RPMI8226 (cell line): ENCODE measurements at regions not wholly inside any gene's neighbourhood (a gene's known extent, or its start where the extent isn't known, plus 50 kb on each side); places are given as distances from the start of the nearest gene placed in this dataset.
A peak's percentile ranks its signal among the peaks of the same experiment; 100 is the strongest.

Source experiments
- DNase-seq: peaks from one replicate; pipeline ENCODE4 v3.0.0-alpha.2; 2015

- DNase-seq: no peak
Measured at GRCh38 chr2:120616261-120616660, 119.4 kb upstream of the GLI2 start.

DNA sequence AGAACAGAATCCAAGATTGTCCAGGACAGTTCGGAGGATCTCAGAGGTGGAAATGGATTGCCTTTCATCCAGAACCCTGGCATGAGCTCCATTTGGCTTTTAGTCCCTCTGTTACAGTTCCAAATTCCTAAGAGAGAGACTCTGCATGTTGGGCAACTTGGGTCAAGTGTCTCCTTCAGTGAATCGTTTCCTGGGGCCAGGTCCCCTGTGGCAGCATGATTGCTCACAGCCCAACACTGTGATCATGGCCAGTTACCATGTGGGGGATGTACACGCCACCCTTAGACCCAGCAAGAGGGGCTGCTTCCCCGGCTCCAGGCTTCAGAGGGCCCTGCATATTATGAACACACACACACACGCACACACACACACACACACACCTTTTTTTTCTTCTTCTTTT is 118.6 kb upstream of the GLI2 start:
- no peak for DNase-seq

GRCh38 chr2:120618830-120619229 is 116.8 kb upstream of the GLI2 start:
- DNase-seq: no peak

DNA sequence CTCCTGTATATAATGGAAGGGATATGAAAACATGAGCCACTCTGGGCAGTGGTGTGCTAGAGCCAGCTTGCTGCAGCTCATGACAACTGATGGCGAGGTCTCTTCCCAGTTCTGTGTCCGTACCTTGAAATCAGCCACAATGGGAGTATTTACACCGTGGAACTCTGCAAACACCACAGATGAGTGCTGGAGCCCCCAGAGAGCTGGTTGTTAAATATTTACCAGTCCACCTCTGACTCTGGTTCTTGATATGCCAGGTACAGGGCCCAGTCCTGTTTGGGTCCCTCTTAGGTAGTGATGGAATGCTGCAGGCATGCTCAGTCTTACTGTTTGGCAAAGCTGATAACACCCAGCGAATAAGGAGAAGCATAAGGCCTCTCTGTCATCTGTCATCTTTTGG is 116.1 kb upstream of the GLI2 start:
- DNase-seq: no peak

- DNase-seq: no peak
Measured at GRCh38 chr2:120620025-120620793, 115.5 kb upstream of the GLI2 start.

DNA sequence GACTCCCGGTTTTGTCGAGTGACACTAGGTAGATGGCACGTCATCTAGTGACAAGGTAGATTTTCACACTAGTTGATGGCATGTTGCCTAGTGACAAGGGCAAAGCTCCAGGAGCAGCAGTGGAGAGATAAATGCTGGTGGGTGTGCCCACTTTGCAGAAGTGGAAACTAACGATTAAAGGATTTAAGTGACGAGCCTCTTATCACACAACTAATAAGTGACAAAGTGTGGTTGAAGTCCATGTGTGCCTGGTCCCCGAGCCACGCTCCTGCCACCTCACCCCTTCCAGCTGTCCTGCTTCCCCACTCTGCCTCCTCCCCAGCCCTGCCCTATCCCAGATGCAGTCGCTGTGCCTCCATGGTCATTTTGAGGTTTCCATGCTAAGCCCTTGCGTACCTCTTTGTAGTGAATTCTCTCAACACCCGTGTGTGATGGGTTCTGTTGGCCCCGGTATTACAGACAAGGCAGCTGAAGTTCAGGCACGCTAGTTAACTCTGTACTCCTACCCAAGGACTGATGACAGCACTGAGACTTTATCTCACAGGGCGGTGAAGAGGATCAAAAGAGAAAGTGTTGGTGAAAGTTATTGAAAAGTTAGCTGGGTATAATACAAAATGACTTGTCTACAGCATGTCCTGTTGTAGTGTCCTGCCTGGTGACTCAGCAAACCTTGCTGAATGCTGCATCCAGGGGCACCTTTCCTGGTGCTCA is 113.4 kb upstream of the GLI2 start:
- DNase-seq: no peak

DNA sequence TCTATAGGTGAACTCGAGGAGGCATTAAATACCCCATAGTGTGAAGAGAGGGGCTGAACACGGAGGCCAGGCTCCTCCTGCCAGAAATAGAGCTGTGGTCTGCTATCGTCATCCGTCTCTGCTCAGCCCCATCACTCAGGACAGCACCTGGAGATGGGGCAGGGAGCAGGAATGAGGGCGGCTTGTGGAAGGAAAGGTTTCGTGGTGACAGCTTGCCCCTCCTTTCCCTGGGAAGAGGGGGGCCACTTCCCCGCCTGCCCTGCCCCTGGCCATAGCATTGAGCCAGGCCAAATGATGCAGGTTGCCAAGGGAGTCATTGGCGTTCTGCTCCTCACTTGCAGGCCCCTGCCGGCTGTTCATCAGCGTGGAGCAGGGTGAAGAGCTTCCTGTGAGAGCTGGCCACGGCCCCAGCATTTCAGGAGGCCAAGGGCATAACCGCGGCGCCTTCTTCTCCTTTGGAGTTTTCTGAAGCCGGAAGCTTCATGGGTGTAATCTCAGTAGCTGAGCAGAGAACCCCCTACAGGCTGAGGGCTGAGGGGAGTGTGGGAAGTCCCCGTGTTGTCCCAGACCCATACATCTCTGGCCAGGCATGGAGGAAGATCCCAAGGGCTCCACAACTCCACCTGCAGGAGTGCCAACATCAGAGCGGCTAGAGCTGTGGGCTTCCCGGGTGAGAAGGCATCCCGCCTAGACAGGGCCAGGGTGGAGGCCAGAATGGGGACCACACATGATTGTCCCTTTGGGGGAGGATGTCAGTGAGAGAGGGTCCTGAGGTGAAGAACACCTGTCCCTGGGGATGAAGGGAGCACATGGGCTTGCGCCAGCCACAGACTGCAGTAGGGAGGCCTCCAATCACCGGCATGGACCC is 112.5 kb upstream of the GLI2 start:
- DNase-seq: no peak

GRCh38 chr2:120624061-120624737 is 111.5 kb upstream of the GLI2 start:
- DNase-seq: peak; percentile 80

GRCh38 chr2:120624738-120625446 is 110.8 kb upstream of the GLI2 start:
- no peak for DNase-seq

DNA sequence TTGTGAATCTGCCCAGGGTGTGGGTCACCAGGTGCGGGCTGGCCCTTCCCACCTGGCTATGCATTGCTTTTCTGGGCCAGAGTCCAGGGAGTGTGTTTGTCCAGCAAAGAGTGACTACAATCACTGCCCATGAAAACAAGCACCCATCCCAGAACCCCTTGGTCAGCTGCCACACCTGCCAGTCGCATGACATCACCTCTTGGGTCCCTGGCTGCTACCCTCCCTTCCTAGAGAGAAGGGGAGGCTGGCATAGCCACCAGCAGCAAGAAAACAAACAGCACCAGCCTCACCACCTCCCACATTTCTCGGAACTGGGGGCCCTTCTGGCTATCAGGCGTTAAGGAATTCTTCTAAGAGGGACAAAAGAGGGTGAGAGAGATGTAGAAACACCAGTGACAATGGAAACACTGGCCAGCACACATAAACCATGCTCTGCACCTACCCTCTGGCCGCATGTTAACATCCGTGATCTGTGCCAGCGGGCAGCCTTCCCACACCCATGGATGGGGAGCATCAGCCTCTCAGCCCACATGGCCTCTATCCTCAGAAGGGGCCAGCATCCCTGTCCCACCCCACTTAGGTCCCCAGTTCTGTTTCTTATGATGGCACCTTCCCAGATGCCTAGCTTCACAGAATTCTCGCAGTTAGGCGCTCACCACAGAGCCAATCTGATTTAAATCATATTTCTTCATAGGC is 109.7 kb upstream of the GLI2 start:
- peak; percentile 75 for DNase-seq

DNA sequence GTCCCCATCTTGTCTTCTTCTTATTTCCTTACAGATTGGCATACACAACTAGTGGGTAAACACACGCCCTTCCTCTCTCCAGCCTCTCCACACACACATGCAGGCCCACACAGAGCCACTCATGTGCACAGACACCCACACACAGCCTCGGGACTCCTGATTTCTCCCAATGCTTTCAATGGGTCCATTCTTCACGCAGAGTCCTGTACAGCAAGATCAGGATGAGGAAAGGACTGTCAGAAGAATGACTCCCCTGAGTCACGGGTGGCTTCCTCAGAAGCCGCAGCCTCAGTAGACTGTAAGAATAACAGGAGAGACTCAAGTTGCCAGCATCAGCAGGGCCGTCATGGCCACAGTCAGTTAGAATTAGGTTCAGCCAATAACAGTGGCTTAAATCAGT is 109.1 kb upstream of the GLI2 start:
- no peak for DNase-seq

GRCh38 chr2:120628248-120628647 is 107.4 kb upstream of the GLI2 start:
- DNase-seq: no peak

DNA sequence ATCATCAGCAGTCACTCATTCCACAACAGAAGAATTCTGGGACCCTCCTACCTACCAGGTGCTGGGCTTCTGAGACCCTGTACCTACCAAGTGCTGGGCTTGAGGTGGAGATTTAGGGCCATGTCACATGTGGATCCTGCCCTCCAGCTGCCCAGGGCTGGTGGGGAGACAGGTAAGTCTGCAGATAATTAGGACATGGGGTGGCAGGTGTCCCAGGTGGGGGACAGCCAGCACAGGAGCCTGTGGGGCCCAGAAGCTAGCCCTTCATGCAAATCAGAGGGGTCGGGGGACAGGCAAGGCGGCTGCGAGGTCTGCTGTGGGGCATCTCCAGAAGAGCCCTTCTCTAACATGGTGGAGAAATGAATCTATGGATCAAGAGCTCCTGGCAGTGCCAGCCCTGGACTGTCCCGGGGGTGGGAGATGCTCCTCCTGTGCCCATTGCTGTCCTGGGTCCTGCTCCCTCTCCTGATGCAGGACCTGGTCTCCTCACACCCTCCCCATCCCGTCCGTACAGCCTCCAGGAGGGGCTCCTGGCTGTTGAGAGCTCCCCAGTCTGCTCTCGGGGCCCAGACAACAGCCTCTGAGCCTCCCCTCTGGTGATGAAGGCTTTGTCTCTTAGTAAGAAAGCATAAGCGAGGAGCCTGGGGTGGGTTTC is 106.3 kb upstream of the GLI2 start:
- no peak for DNase-seq

DNA sequence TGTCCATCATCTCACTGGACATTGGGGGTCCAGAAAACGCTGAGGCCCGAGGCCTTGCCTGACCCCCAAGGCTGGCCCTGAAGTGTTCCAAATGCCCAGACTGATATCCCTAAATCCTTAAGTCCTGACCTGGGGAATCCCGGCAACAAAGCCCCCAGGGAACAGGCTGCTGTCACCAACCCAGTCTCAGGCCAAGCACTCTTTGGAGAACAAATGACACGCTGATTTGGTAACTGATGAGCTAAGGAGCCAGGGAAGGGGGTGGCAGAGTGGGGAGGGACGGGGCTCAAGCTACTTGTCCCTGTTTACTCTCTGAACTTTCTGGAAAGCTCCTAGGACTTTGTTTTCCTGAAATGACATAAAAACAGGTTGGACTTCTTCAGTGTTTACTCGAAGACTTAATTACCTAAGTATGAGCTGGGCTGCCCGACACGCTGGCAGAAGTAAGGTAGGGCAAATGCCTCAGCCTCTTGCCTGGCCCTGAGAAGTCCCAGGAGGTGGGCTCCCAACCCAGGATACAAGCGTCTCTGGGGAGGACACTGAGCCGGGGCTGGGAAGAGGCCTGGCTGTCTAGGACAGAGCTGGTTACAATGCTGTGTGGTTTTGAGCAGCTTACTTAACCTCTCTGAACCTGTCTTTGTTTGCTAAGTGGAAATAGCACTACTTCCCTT is 105.5 kb upstream of the GLI2 start:
- DNase-seq: no peak

DNA sequence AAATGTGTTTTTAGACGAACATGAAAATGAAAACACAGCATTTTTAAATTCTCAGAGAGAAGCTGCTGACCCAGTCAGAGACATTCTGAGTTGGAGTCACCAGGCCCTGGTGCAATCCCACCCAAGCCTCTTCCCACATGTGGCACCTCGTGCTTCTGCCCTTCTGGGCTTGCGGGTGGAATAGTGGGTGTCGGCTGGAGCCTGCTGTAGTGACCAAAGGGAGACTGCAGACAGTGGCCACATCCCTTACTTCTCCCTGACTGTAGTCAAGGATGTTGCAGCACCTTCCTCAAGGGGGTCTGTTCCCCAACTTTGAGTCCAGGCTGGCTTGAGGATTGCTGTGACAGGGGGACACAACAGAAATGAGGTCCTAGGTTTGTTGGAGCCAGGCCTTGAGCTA is 104.4 kb upstream of the GLI2 start:
- peak; percentile 39 for DNase-seq

DNA sequence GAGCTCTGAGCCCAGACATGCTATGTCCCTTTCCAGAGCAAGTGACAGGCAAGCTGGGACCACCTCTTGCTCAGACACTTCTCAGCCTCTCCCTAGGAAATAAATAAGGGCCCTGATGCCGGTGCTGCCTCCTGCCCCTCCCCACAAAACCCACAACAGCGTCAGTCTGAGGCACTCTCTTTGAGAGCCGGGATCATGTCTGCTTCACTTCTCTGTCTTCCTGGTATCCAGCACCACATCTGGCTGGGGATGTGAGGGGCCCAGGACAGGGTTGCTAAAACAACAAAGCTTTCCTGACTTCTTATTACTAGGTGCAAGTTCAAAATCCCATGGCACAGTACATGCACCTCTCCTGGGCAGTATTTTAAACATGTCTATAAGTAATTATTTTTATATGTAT is 103.9 kb upstream of the GLI2 start:
- DNase-seq: no peak

- DNase-seq: no peak
Measured at GRCh38 chr2:120632796-120633646, 102.6 kb upstream of the GLI2 start.

GRCh38 chr2:120634533-120634932 is 101.1 kb upstream of the GLI2 start:
- no peak for DNase-seq

GRCh38 chr2:120635146-120635545 is 100.5 kb upstream of the GLI2 start:
- DNase-seq: no peak

DNA sequence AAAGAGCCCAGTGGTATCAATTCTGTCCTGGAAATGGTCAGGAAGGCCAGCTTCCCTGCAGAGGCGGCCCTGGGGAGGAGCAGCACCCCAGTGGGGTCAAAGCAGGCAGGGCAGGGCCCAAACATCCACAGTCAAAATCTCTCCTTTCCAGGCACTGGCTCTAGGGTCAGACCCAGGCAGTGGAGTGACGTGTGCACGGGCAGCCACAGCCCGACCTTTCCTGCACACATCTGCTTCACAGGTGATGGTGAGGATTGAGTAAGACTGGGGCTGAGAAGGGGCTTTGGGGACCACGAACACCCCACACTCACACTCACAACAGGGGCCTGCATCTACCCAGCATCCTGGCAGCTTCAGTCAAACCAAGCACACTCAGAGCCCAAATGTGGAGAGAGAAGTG is 97.8 kb upstream of the GLI2 start:
- DNase-seq: no peak
